ENCODE measurements at regions not wholly inside any gene's neighbourhood (a gene's known extent, or its start where the extent isn't known, plus 50 kb on each side); places are given as distances from the start of the nearest gene placed in this dataset.

DNA sequence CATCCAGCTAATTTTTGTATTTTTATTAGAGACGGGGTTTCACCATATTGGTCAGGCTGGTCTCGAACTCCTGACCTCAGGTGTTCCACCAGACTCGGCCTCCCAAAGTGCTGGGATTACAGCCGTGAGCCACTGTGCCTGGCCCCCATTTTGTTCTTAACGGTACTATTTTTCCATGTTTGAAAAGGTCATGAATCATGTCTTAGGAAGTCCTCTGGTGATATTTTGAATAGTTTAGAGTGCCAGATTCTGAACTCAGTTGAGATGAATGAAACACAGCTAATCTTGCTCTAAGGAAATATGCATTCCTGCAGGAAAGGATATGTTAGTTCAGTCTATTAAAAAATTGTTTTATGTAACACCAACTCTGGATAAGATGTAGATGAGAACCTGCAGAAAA, 62.6 kb upstream of the ATP2B4 start (continued):
- TF ChIP-seq, protein P1, sequence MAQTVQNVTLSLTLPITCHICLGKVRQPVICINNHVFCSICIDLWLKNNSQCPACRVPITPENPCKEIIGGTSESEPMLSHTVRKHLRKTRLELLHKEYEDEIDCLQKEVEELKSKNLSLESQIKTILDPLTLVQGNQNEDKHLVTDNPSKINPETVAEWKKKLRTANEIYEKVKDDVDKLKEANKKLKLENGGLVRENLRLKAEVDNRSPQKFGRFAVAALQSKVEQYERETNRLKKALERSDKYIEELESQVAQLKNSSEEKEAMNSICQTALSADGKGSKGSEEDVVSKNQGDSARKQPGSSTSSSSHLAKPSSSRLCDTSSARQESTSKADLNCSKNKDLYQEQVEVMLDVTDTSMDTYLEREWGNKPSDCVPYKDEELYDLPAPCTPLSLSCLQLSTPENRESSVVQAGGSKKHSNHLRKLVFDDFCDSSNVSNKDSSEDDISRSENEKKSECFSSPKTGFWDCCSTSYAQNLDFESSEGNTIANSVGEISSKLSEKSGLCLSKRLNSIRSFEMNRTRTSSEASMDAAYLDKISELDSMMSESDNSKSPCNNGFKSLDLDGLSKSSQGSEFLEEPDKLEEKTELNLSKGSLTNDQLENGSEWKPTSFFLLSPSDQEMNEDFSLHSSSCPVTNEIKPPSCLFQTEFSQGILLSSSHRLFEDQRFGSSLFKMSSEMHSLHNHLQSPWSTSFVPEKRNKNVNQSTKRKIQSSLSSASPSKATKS (CRISPR knock-in tag; IDR thresholded peaks at IDR 0.05): no peak
- TF ChIP-seq, protein P2, sequence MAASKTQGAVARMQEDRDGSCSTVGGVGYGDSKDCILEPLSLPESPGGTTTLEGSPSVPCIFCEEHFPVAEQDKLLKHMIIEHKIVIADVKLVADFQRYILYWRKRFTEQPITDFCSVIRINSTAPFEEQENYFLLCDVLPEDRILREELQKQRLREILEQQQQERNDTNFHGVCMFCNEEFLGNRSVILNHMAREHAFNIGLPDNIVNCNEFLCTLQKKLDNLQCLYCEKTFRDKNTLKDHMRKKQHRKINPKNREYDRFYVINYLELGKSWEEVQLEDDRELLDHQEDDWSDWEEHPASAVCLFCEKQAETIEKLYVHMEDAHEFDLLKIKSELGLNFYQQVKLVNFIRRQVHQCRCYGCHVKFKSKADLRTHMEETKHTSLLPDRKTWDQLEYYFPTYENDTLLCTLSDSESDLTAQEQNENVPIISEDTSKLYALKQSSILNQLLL (CRISPR knock-in tag; IDR thresholded peaks at IDR 0.05; ENCODE audit: borderline replicate concordance): no peak
- no peak for TF ChIP-seq MED1 (CRISPR knock-in tag; IDR thresholded peaks at IDR 0.05; ENCODE audit: borderline replicate concordance)
- TF ChIP-seq ZBTB7A (IDR thresholded peaks at IDR 0.05; ENCODE audit: borderline replicate concordance, control insufficient read depth, low read depth, low read length): no peak
- no peak for TF ChIP-seq ZNF431 (CRISPR knock-in tag; IDR thresholded peaks at IDR 0.05)
- no peak for TF ChIP-seq HDAC1 (IDR thresholded peaks at IDR 0.05)
- no peak for TF ChIP-seq MBD2 (IDR thresholded peaks at IDR 0.05; ENCODE audit: borderline replicate concordance, low read depth)

DNA sequence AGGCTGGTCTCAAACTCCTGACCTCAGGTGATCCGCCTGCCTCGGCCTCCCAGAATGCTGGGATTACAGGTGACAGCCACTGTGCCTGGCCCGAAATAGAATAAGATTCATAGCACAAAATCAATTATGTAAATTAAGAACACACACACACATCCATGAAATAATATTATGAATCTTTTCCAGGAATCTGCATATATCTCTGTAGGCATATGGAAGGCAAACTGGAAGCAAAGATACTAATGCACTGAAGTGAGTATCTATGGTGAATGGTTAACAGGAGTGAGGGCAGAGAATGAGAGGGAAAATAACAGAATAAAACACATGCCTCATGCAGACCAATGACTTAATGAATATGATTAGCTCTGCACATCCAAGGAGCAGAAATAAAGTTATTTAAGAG, 61.6 kb upstream of the ATP2B4 start:
- TF ChIP-seq SMAD3 (CRISPR knock-in tag; conservative IDR thresholded peaks at IDR 0.05) (no peak), ZFP30 (CRISPR knock-in tag; IDR thresholded peaks at IDR 0.05; ENCODE audit: borderline replicate concordance) (no peak), GABPA (tag; conservative IDR thresholded peaks at IDR 0.05; ENCODE audit: low read depth) (no peak), E2F3 (CRISPR knock-in tag; IDR thresholded peaks at IDR 0.05) (no peak), ZNF766 (CRISPR knock-in tag; conservative IDR thresholded peaks at IDR 0.05) (no peak)
- TF ChIP-seq, protein P3, sequence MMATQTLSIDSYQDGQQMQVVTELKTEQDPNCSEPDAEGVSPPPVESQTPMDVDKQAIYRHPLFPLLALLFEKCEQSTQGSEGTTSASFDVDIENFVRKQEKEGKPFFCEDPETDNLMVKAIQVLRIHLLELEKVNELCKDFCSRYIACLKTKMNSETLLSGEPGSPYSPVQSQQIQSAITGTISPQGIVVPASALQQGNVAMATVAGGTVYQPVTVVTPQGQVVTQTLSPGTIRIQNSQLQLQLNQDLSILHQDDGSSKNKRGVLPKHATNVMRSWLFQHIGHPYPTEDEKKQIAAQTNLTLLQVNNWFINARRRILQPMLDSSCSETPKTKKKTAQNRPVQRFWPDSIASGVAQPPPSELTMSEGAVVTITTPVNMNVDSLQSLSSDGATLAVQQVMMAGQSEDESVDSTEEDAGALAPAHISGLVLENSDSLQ (IDR thresholded peaks at IDR 0.05): no peak
- TF ChIP-seq, protein P4, sequence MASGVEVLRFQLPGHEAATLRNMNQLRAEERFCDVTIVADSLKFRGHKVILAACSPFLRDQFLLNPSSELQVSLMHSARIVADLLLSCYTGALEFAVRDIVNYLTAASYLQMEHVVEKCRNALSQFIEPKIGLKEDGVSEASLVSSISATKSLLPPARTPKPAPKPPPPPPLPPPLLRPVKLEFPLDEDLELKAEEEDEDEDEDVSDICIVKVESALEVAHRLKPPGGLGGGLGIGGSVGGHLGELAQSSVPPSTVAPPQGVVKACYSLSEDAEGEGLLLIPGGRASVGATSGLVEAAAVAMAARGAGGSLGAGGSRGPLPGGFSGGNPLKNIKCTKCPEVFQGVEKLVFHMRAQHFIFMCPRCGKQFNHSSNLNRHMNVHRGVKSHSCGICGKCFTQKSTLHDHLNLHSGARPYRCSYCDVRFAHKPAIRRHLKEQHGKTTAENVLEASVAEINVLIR (CRISPR knock-in tag; IDR thresholded peaks at IDR 0.05): no peak
- TF ChIP-seq, protein P5, sequence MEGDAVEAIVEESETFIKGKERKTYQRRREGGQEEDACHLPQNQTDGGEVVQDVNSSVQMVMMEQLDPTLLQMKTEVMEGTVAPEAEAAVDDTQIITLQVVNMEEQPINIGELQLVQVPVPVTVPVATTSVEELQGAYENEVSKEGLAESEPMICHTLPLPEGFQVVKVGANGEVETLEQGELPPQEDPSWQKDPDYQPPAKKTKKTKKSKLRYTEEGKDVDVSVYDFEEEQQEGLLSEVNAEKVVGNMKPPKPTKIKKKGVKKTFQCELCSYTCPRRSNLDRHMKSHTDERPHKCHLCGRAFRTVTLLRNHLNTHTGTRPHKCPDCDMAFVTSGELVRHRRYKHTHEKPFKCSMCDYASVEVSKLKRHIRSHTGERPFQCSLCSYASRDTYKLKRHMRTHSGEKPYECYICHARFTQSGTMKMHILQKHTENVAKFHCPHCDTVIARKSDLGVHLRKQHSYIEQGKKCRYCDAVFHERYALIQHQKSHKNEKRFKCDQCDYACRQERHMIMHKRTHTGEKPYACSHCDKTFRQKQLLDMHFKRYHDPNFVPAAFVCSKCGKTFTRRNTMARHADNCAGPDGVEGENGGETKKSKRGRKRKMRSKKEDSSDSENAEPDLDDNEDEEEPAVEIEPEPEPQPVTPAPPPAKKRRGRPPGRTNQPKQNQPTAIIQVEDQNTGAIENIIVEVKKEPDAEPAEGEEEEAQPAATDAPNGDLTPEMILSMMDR (IDR thresholded peaks at IDR 0.05 in 2 of 3, conservative IDR thresholded peaks at IDR 0.05 in 1 of 3; ENCODE audit: insufficient read depth in 2 of 3, low read depth in 1 of 3, low read length in 3 of 3): no peak
- ChIA-PET POLR2A (no interaction called here), CTCF (ENCODE audit: low intra/inter-chr PET ratio) (no interaction called here)
- Histone ChIP-seq H3K4me2 (ENCODE audit: insufficient read depth, low read length) (no peak overlapping the region), H3K36me3 (ENCODE audit: control insufficient read depth, insufficient read depth, low read length) (no peaks in the 10 kb centered on the region), H3K4me3 (no peak overlapping the region), H3K9ac (ENCODE audit: insufficient read depth in 1 of 2, low read depth in 2 of 2, low read length in 2 of 2) (no peak overlapping the region), H3K9me1 (ENCODE audit: control insufficient read depth, insufficient read depth, low read length) (no peaks in the 10 kb centered on the region), H3K9me3 (replicated peaks; ENCODE audit: control insufficient read depth, insufficient read depth, low read depth, low read length) (no peaks in the 10 kb centered on the region), H3K4me1 (replicated peaks in 1 of 2; ENCODE audit: control insufficient read depth in 2 of 2, insufficient read depth in 2 of 2, low read length in 2 of 2) (no peaks in the 10 kb centered on the region), H3K27me3 (ENCODE audit: control insufficient read depth in 2 of 2, insufficient read depth in 2 of 2, low read length in 2 of 2) (peaks cover 42 to 59% of the 10 kb centered on the region in 2 experiments), H2AFZ (ENCODE audit: low read depth, low read length) (no peak overlapping the region), H4K20me1 (replicated peaks; ENCODE audit: control insufficient read depth, insufficient read depth, low read length) (no peaks in the 10 kb centered on the region), H3K27ac (ENCODE audit: extremely low read depth, low read depth, low read length) (no peak overlapping the region), H3K79me2 (ENCODE audit: control insufficient read depth, insufficient read depth, low read length) (no peaks in the 10 kb centered on the region)
- WGBS (ENCODE audit: insufficient coverage, low coverage, missing lambda C conversion rate): 0% methylated on average over 3 of the region's 3 CpGs
- no peak for FAIRE-seq
- no TSS peak for BruUV-seq (replicated peaks)
- in situ Hi-C loops (cut with MboI): no loop called here
- no peak for ATAC-seq
- DNase-seq (ENCODE audit: extremely low read depth in 1 of 4, low spot score in 3 of 4): no peak
- intact Hi-C loops (cut with micrococcal nuclease): no loop called here

All from K562 (cell line).